ENCODE measurements at regions not wholly inside any gene's neighbourhood (a gene's known extent, or its start where the extent isn't known, plus 50 kb on each side); places are given as distances from the start of the nearest gene placed in this dataset.

DNA sequence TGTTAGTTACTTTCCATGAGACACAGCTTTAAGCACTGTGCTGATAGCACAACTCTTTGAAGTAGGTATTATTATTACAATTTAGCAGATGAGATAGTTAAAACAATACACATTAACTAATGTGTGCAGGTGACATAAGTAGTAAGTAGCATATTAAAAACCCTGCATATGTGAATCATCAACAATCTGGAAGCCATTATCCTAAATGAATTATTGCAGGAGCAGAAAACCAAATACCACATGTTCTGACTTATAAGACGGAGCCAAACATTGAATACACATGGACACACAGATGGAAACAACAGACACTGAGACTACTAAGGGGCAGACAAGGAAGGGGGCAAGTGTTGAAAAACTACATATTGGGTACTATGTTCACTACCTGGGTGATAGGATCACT is 300.3 kb upstream of the GULP1 start:
- peaks cover 0 to under 1% of the 10 kb centered on the region in 2 donors for H3K27me3 ChIP-seq (ENCODE audit: control insufficient read depth in 2 of 2, insufficient read depth in 2 of 2, low read length in 2 of 2)
- H3K9ac ChIP-seq (ENCODE audit: insufficient read depth, low read length, poor library complexity, severe bottlenecking), result no peak overlapping the region
- no CpG with 5 or more reads among the region's 1 CpG for WGBS (ENCODE audit: insufficient coverage)
- no peak overlapping the region for H2AFZ ChIP-seq (ENCODE audit: insufficient read depth, low read depth, low read length, poor library complexity, severe bottlenecking)
- intact Hi-C loops (cut with micrococcal nuclease), result no loop called here
- H3K9me3 ChIP-seq (replicated peaks in 1 of 2; ENCODE audit: control insufficient read depth in 1 of 2, insufficient read depth in 1 of 2, low read length in 2 of 2), result no peaks in the 10 kb centered on the region
- Mint-ChIP-seq H3K27ac (no peak overlapping the region), H3K9me3 (no peaks in the 10 kb centered on the region), H3K27me3 (ENCODE audit: low read depth in 3 of 3) (peaks cover 2% of the 10 kb centered on the region in 3 donors), H3K4me3 (no peak overlapping the region), H3K4me1 (peaks cover 2% of the 10 kb centered on the region), H3K36me3 (no peaks in the 10 kb centered on the region)
- no peak overlapping the region for H3K4me3 ChIP-seq (replicated peaks in 1 of 3; ENCODE audit: low read depth in 2 of 3, low read length in 3 of 3)
- no peaks in the 10 kb centered on the region for H3K79me2 ChIP-seq (ENCODE audit: insufficient read depth, low read length)
- no peak for DNase-seq
- TF ChIP-seq CTCF (IDR thresholded peaks at IDR 0.05), result no peak
- H4K20me1 ChIP-seq (ENCODE audit: insufficient read depth, low read length), result no peaks in the 10 kb centered on the region
- no peak overlapping the region for H3K4me2 ChIP-seq (replicated peaks; ENCODE audit: extremely low read depth, low read length, poor library complexity, severe bottlenecking)
- H3K4me1 ChIP-seq (ENCODE audit: control insufficient read depth in 1 of 2, insufficient read depth in 2 of 2, low read length in 2 of 2), result no peaks in the 10 kb centered on the region
- no peaks in the 10 kb centered on the region for H3K36me3 ChIP-seq (replicated peaks in 1 of 2; ENCODE audit: control insufficient read depth in 1 of 2, insufficient read depth in 2 of 2, low read length in 2 of 2)
- H3K27ac ChIP-seq (ENCODE audit: low read depth in 1 of 2, low read length in 2 of 2), result no peak overlapping the region

GRCh38 chr2:187994464-187995331 is 297.0 kb upstream of the GULP1 start:
- Mint-ChIP-seq H3K9me3 (no peaks in the 10 kb centered on the region), H3K4me3 (no peak overlapping the region), H3K4me1 (peaks cover 2% of the 10 kb centered on the region), H3K27ac (no peak overlapping the region), H3K27me3 (ENCODE audit: low read depth in 3 of 3) (peaks cover 0 to 3% (median 1%) of the 10 kb centered on the region in 3 donors), H3K36me3 (no peaks in the 10 kb centered on the region)
- Histone ChIP-seq H3K36me3 (replicated peaks in 1 of 2; ENCODE audit: control insufficient read depth in 1 of 2, insufficient read depth in 2 of 2, low read length in 2 of 2) (no peaks in the 10 kb centered on the region), H3K79me2 (ENCODE audit: insufficient read depth, low read length) (no peaks in the 10 kb centered on the region), H3K9me3 (replicated peaks in 1 of 2; ENCODE audit: control insufficient read depth in 1 of 2, insufficient read depth in 1 of 2, low read length in 2 of 2) (no peaks in the 10 kb centered on the region), H3K9ac (ENCODE audit: insufficient read depth, low read length, poor library complexity, severe bottlenecking) (no peak overlapping the region), H4K20me1 (ENCODE audit: insufficient read depth, low read length) (no peaks in the 10 kb centered on the region), H3K27me3 (ENCODE audit: control insufficient read depth in 2 of 2, insufficient read depth in 2 of 2, low read length in 2 of 2) (no peaks in the 10 kb centered on the region), H3K27ac (ENCODE audit: low read depth in 1 of 2, low read length in 2 of 2) (no peak overlapping the region), H3K4me2 (replicated peaks; ENCODE audit: extremely low read depth, low read length, poor library complexity, severe bottlenecking) (no peak overlapping the region), H3K4me1 (ENCODE audit: control insufficient read depth in 1 of 2, insufficient read depth in 2 of 2, low read length in 2 of 2) (no peaks in the 10 kb centered on the region), H2AFZ (ENCODE audit: insufficient read depth, low read depth, low read length, poor library complexity, severe bottlenecking) (no peak overlapping the region), H3K4me3 (replicated peaks in 1 of 3; ENCODE audit: low read depth in 2 of 3, low read length in 3 of 3) (no peak overlapping the region)
- WGBS (ENCODE audit: insufficient coverage), result 58% methylated on average over 5 of the region's 5 CpGs
- intact Hi-C loops (cut with micrococcal nuclease), result no loop called here
- no peak for DNase-seq
- no peak for TF ChIP-seq CTCF (IDR thresholded peaks at IDR 0.05)

Data from CD14-positive monocyte (primary cell).